ENCODE measurements at regions not wholly inside any gene's neighbourhood (a gene's known extent, or its start where the extent isn't known, plus 50 kb on each side); places are given as distances from the start of the nearest gene placed in this dataset.

- DNase-seq (ENCODE audit: low read depth): no peak
These were observed 1633.3 kb upstream of the LRRTM3 start for GRCh38 chr10:65292551-65292950.

- no peak for DNase-seq (ENCODE audit: low read depth)
These were observed 1631.5 kb upstream of the LRRTM3 start for GRCh38 chr10:65294329-65294728.

- no peak for DNase-seq (ENCODE audit: low read depth)
These were observed 1624.7 kb upstream of the LRRTM3 start for GRCh38 chr10:65301181-65301580.

- DNase-seq (ENCODE audit: low read depth): no peak
These were observed 1619.6 kb upstream of the LRRTM3 start for GRCh38 chr10:65306201-65306600.

GRCh38 chr10:65312876-65313275, 1613.0 kb upstream of the LRRTM3 start:
- no peak for DNase-seq (ENCODE audit: low read depth)

- DNase-seq (ENCODE audit: low read depth): no peak
These were observed 1612.4 kb upstream of the LRRTM3 start for GRCh38 chr10:65313406-65313805.

GRCh38 chr10:65314253-65314652, 1611.6 kb upstream of the LRRTM3 start:
- DNase-seq (ENCODE audit: low read depth): no peak

GRCh38 chr10:65319493-65319892, 1606.3 kb upstream of the LRRTM3 start:
- DNase-seq (ENCODE audit: low read depth): no peak

- no peak for DNase-seq (ENCODE audit: low read depth)
These were observed 1605.4 kb upstream of the LRRTM3 start for GRCh38 chr10:65320236-65321026.

GRCh38 chr10:65323802-65324201, 1602.0 kb upstream of the LRRTM3 start:
- DNase-seq (ENCODE audit: low read depth): no peak

- DNase-seq (ENCODE audit: low read depth): no peak
These were observed 1599.9 kb upstream of the LRRTM3 start for GRCh38 chr10:65325913-65326312.

GRCh38 chr10:65328486-65328885, 1597.3 kb upstream of the LRRTM3 start:
- no peak for DNase-seq (ENCODE audit: low read depth)

GRCh38 chr10:65335311-65335710, 1590.5 kb upstream of the LRRTM3 start:
- DNase-seq (ENCODE audit: low read depth): no peak

- DNase-seq (ENCODE audit: low read depth): no peak
These were observed 1585.5 kb upstream of the LRRTM3 start for GRCh38 chr10:65340340-65340739.

- no peak for DNase-seq (ENCODE audit: low read depth)
These were observed 1584.4 kb upstream of the LRRTM3 start for GRCh38 chr10:65341323-65341925.

GRCh38 chr10:65342245-65342644, 1583.6 kb upstream of the LRRTM3 start:
- DNase-seq (ENCODE audit: low read depth): no peak

- no peak for DNase-seq (ENCODE audit: low read depth)
These were observed 1579.4 kb upstream of the LRRTM3 start for GRCh38 chr10:65346466-65346865.

GRCh38 chr10:65348637-65349036, 1577.2 kb upstream of the LRRTM3 start:
- DNase-seq (ENCODE audit: low read depth): no peak

- DNase-seq (ENCODE audit: low read depth): no peak
These were observed 1575.2 kb upstream of the LRRTM3 start for GRCh38 chr10:65350611-65351010.

GRCh38 chr10:65355141-65355680, 1570.6 kb upstream of the LRRTM3 start:
- DNase-seq (ENCODE audit: low read depth): no peak

- no peak for DNase-seq (ENCODE audit: low read depth)
These were observed 1567.3 kb upstream of the LRRTM3 start for GRCh38 chr10:65358565-65358964.

- DNase-seq (ENCODE audit: low read depth): no peak
These were observed 1565.3 kb upstream of the LRRTM3 start for GRCh38 chr10:65360497-65360896.

GRCh38 chr10:65365878-65366277, 1560.0 kb upstream of the LRRTM3 start:
- no peak for DNase-seq (ENCODE audit: low read depth)

- DNase-seq (ENCODE audit: low read depth): no peak
These were observed 1558.1 kb upstream of the LRRTM3 start for GRCh38 chr10:65367706-65368105.
